ENCODE measurements at regions not wholly inside any gene's neighbourhood (a gene's known extent, or its start where the extent isn't known, plus 50 kb on each side); places are given as distances from the start of the nearest gene placed in this dataset.

GRCh38 chr3:102084704-102085103 is 235.4 kb downstream of the NFKBIZ start:
- no peak for TF ChIP-seq POLR2A (IDR thresholded peaks at IDR 0.05; ENCODE audit: low read length)
- TF ChIP-seq GATA1 (IDR thresholded peaks at IDR 0.05; ENCODE audit: low read depth, low read length) = no peak

Data from erythroblast (primary cell).